ENCODE measurements at regions not wholly inside any gene's neighbourhood (a gene's known extent, or its start where the extent isn't known, plus 50 kb on each side); places are given as distances from the start of the nearest gene placed in this dataset.

DNA sequence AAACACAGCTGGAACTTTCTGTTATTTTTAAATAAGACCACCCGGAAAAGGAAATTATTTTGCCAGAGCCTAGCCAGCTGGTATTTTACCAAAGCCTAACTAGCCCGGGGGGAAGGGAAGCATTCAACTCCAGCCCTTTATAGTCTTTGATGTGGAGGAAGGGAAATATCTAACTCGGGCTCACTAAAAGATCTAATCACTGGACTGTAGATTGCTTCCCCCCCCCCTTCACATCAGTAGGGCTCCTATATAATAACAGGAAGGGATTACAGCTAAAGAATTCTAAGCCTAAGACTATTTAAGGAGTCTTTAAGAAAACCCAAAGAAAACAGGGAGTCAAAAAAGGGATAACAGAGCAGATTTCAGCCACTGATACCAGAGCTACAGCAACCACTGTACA is 431.1 kb downstream of the KCNH5 start:
- no peaks in the 10 kb centered on the region for H3K27me3 ChIP-seq
- no peak overlapping the region for H3K4me3 ChIP-seq
- H3K9me3 ChIP-seq: no peaks in the 10 kb centered on the region
- no peak for DNase-seq (ENCODE audit: low spot score in 2 of 2)
- H3K27ac ChIP-seq: no peak overlapping the region
- intact Hi-C loops (cut with DNase I): no loop called here
- TF ChIP-seq, protein P1, sequence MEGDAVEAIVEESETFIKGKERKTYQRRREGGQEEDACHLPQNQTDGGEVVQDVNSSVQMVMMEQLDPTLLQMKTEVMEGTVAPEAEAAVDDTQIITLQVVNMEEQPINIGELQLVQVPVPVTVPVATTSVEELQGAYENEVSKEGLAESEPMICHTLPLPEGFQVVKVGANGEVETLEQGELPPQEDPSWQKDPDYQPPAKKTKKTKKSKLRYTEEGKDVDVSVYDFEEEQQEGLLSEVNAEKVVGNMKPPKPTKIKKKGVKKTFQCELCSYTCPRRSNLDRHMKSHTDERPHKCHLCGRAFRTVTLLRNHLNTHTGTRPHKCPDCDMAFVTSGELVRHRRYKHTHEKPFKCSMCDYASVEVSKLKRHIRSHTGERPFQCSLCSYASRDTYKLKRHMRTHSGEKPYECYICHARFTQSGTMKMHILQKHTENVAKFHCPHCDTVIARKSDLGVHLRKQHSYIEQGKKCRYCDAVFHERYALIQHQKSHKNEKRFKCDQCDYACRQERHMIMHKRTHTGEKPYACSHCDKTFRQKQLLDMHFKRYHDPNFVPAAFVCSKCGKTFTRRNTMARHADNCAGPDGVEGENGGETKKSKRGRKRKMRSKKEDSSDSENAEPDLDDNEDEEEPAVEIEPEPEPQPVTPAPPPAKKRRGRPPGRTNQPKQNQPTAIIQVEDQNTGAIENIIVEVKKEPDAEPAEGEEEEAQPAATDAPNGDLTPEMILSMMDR (IDR thresholded peaks at IDR 0.05): no peak
- H3K4me1 ChIP-seq: no peaks in the 10 kb centered on the region
- no peaks in the 10 kb centered on the region for H3K36me3 ChIP-seq

DNA sequence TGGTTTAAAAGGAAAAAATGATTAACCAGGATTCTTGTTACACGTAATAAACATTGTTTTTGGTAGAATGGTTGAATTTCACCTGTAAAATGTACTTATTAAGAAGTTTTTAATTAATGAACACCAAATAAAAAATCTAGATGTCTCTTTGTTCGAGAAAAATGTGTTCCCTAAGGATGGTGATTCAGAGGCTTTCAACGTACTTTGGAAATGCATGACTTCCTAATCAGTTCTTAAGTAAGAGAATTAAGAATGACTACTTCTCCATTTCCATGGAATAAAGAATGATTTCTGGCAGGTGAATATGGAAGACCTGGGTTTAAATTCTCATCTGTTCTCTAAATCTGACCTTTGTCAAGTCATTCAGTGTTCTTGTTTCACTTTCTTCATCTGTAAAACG is 428.6 kb downstream of the KCNH5 start:
- intact Hi-C loops (cut with DNase I): no loop called here
- DNase-seq (ENCODE audit: low spot score in 2 of 2): no peak

DNA sequence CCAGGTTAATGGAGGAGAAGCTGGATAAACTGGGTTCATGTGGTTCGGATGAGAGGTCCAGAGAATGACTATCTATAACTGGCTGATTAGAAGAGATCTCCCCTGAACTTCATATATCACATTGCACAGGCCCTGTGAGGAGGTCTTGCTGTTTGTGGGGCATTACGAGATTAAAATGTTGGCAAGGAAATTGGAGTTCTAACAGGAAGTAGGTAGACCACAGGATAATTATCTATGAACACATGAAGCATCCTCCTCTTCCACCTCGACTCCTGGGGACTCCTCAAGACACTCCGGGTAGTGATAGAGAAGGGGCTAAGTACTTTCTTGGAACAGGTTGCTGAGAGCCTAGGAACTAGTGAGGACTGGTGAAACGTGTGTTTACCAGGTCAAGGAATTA is 418.8 kb downstream of the KCNH5 start:
- TF ChIP-seq, protein P1 (IDR thresholded peaks at IDR 0.05): no peak
- no peak overlapping the region for H3K4me3 ChIP-seq
- H3K36me3 ChIP-seq: no peaks in the 10 kb centered on the region
- intact Hi-C loops (cut with DNase I): no loop called here
- H3K9me3 ChIP-seq: no peaks in the 10 kb centered on the region
- H3K27me3 ChIP-seq: no peaks in the 10 kb centered on the region
- H3K27ac ChIP-seq: no peak overlapping the region
- DNase-seq (ENCODE audit: low spot score in 2 of 2): no peak
- no peaks in the 10 kb centered on the region for H3K4me1 ChIP-seq

More for the DNA sequence above, 428.6 kb downstream of the KCNH5 start:
- Histone ChIP-seq H3K9me3 (no peaks in the 10 kb centered on the region), H3K4me3 (no peak overlapping the region), H3K4me1 (no peaks in the 10 kb centered on the region), H3K27ac (no peak overlapping the region), H3K27me3 (no peaks in the 10 kb centered on the region), H3K36me3 (no peaks in the 10 kb centered on the region)
- TF ChIP-seq, protein P1 (IDR thresholded peaks at IDR 0.05): no peak

- H3K27ac ChIP-seq: no peak overlapping the region
- TF ChIP-seq, protein P1 (IDR thresholded peaks at IDR 0.05): no peak
- no peaks in the 10 kb centered on the region for H3K36me3 ChIP-seq
- no peak overlapping the region for H3K4me3 ChIP-seq
- H3K9me3 ChIP-seq: no peaks in the 10 kb centered on the region
- DNase-seq (ENCODE audit: low spot score in 2 of 2): no peak
- no peaks in the 10 kb centered on the region for H3K27me3 ChIP-seq
- H3K4me1 ChIP-seq: no peaks in the 10 kb centered on the region
- intact Hi-C loops (cut with DNase I): no loop called here
These were observed 416.0 kb downstream of the KCNH5 start for GRCh38 chr14:62629176-62629725.

DNA sequence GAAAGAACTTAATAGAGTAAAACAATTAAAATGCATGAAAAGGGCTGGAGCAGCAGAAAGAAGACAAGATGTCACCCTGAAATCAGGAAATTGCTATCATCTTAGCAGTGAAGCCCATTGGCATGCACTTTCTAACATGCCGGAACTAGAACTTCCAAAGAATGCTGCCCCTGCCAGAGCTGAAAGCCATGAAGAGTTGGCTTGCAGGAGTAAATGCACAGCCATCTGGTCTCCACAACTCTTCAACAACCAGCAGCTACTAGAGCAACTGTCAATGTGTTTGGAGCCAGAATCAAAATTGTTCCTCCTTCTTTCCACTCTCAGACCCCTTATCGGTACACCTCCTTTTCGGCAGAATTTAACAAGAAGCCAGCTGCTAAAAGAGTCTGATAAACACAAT is 414.1 kb downstream of the KCNH5 start:
- no peak for DNase-seq (ENCODE audit: low spot score in 2 of 2)
- no peak overlapping the region for H3K4me3 ChIP-seq
- no peaks in the 10 kb centered on the region for H3K36me3 ChIP-seq
- no peaks in the 10 kb centered on the region for H3K4me1 ChIP-seq
- TF ChIP-seq, protein P1 (IDR thresholded peaks at IDR 0.05): no peak
- H3K27ac ChIP-seq: no peak overlapping the region
- H3K9me3 ChIP-seq: no peaks in the 10 kb centered on the region
- no peaks in the 10 kb centered on the region for H3K27me3 ChIP-seq
- intact Hi-C loops (cut with DNase I): no loop called here

- Histone ChIP-seq H3K36me3 (no peaks in the 10 kb centered on the region), H3K4me1 (no peaks in the 10 kb centered on the region), H3K4me3 (no peak overlapping the region), H3K27ac (no peak overlapping the region), H3K27me3 (no peaks in the 10 kb centered on the region), H3K9me3 (no peaks in the 10 kb centered on the region)
- DNase-seq (ENCODE audit: low spot score in 2 of 2): no peak
- intact Hi-C loops (cut with DNase I): no loop called here
- TF ChIP-seq, protein P1 (IDR thresholded peaks at IDR 0.05): no peak
These were observed 412.5 kb downstream of the KCNH5 start for GRCh38 chr14:62632771-62633170.
